ENCODE measurements at regions not wholly inside any gene's neighbourhood (a gene's known extent, or its start where the extent isn't known, plus 50 kb on each side); places are given as distances from the start of the nearest gene placed in this dataset.

DNA sequence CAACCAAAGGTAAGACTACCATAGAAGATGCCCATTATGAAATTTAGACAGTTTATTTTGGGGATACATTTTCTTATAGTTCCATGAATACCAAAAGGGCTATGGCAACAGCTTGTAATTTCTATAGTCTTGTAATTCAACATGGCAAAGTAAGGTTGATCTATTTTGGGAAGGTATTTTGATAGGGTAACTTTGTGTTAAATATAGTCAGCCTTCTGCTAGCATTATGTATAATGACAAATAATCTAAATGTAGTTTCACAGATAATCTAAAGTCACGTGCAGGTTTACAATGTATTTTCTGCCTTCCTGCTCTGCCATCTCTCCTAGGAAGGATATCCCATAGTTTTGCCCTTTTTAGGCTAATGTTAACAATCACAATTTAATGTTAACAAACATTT lies 85.9 kb upstream of the DPH5 start (continued):
- TF ChIP-seq, protein P1, sequence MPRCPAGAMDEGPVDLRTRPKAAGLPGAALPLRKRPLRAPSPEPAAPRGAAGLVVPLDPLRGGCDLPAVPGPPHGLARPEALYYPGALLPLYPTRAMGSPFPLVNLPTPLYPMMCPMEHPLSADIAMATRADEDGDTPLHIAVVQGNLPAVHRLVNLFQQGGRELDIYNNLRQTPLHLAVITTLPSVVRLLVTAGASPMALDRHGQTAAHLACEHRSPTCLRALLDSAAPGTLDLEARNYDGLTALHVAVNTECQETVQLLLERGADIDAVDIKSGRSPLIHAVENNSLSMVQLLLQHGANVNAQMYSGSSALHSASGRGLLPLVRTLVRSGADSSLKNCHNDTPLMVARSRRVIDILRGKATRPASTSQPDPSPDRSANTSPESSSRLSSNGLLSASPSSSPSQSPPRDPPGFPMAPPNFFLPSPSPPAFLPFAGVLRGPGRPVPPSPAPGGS (CRISPR knock-in tag; IDR thresholded peaks at IDR 0.05): no peak
- TF ChIP-seq ZNF781 (CRISPR knock-in tag; IDR thresholded peaks at IDR 0.05; ENCODE audit: borderline replicate concordance, not compliant biosample characterization): no peak
- no peak for TF ChIP-seq HMG20A (CRISPR knock-in tag; IDR thresholded peaks at IDR 0.05; ENCODE audit: borderline replicate concordance)

DNA sequence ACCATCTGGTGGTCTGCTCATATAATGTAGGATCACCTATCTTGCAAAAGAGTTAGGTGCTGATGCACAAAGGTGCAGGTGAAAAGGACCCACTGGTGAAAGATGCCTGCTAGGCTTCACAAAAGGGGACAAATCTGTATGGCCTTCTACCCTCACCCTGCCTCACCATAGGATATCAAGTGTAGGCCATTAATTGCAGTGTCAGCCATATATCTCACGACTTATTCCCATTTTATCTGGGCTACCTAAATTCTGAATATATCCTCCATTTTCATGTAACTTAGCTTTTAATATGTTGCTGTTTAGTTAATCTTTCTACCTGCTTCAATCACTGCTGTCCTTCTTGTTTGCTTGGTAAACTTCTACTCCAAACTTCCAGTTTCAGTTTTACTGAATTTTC lies 84.2 kb upstream of the DPH5 start:
- no TSS peak for BruUV-seq (replicated peaks)
- H3K27me3 ChIP-seq (ENCODE audit: control insufficient read depth in 1 of 2, insufficient read depth in 2 of 2, low read length in 2 of 2): no peaks in the 10 kb centered on the region

More for the DNA sequence above, 84.2 kb upstream of the DPH5 start:
- DNase-seq (ENCODE audit: low spot score): no peak
- POLR2A ChIA-PET: no interaction called here
- Histone ChIP-seq H3K79me2 (ENCODE audit: insufficient read depth, low read length) (no peaks in the 10 kb centered on the region), H3K36me3 (replicated peaks in 1 of 2; ENCODE audit: control insufficient read depth in 1 of 2, insufficient read depth in 2 of 2, low read length in 2 of 2) (no peaks in the 10 kb centered on the region), H3K27ac (ENCODE audit: extremely low read length, insufficient read depth, low read length) (no peak overlapping the region), H3K9me3 (ENCODE audit: low read length) (no peaks in the 10 kb centered on the region), H4K20me1 (ENCODE audit: insufficient read depth, low read length) (no peaks in the 10 kb centered on the region), H2AFZ (ENCODE audit: low read length) (no peak overlapping the region), H3K9ac (ENCODE audit: insufficient read depth, low read depth, low read length) (no peak overlapping the region), H3K4me1 (ENCODE audit: insufficient read depth, low read length) (no peaks in the 10 kb centered on the region), H3K4me3 (replicated peaks in 1 of 3; ENCODE audit: insufficient read depth in 1 of 3, low read depth in 2 of 3, low read length in 3 of 3) (no peak overlapping the region), H3K4me2 (ENCODE audit: low read depth, low read length) (no peak overlapping the region)
- TF ChIP-seq MYC (CRISPR knock-in tag; IDR thresholded peaks at IDR 0.05; ENCODE audit: borderline replicate concordance) (no peak), MAFF (IDR thresholded peaks at IDR 0.05; ENCODE audit: low read depth, low read length) (peak; percentile 52), MAFK (conservative IDR thresholded peaks at IDR 0.05 in 1 of 2, IDR thresholded peaks at IDR 0.05 in 1 of 2; ENCODE audit: low read length in 2 of 2) (peak; percentile 63 to 74; a peak in 3 of 4 replicates), ZNF724P (CRISPR knock-in tag; IDR thresholded peaks at IDR 0.05; ENCODE audit: borderline replicate concordance) (no peak)
- TF ChIP-seq, protein P2, sequence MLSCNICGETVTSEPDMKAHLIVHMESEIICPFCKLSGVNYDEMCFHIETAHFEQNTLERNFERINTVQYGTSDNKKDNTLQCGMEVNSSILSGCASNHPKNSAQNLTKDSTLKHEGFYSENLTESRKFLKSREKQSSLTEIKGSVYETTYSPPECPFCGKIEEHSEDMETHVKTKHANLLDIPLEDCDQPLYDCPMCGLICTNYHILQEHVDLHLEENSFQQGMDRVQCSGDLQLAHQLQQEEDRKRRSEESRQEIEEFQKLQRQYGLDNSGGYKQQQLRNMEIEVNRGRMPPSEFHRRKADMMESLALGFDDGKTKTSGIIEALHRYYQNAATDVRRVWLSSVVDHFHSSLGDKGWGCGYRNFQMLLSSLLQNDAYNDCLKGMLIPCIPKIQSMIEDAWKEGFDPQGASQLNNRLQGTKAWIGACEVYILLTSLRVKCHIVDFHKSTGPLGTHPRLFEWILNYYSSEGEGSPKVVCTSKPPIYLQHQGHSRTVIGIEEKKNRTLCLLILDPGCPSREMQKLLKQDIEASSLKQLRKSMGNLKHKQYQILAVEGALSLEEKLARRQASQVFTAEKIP (CRISPR knock-in tag; IDR thresholded peaks at IDR 0.05; ENCODE audit: borderline replicate concordance): no peak
- 0% methylated on average over 1 of the region's 1 CpG for WGBS (ENCODE audit: low lambda C conversion rate)
- ATAC-seq: no peak
- in situ Hi-C loops (cut with HindIII; ENCODE audit: extremely low pct_ligation_motif_present, low pct_unique_long_range_greater_than_20kb): no loop called here
- intact Hi-C loops (cut with micrococcal nuclease; ENCODE audit: unreplicated experiment): no loop called here
- FAIRE-seq: no peak
- CTCF ChIA-PET (ENCODE audit: low intra/inter-chr PET ratio, low total read pairs): no interaction called here

Measured in HepG2 (cell line).